GM19193 (cell line): ENCODE measurements at regions not wholly inside any gene's neighbourhood (a gene's known extent, or its start where the extent isn't known, plus 50 kb on each side); places are given as distances from the start of the nearest gene placed in this dataset.

Experiments
- POLR2A ChIP-seq: IDR thresholded peaks from 4 replicates; pipeline ENCODE4 v1.6.1; 2011; ENCODE audit not compliant: insufficient read depth, insufficient read length; ENCODE audit errors: extremely low read depth

GRCh38 chr3:15964605-15965442 lies 167.0 kb upstream of the ANKRD28 start:
- TF ChIP-seq POLR2A = no peak

GRCh38 chr3:15967577-15967976 lies 169.8 kb upstream of the ANKRD28 start:
- TF ChIP-seq POLR2A = no peak

GRCh38 chr3:15969874-15970640 lies 172.3 kb upstream of the ANKRD28 start:
- TF ChIP-seq POLR2A = no peak

- no peak for TF ChIP-seq POLR2A
Measured at GRCh38 chr3:15973414-15973813, 175.6 kb upstream of the ANKRD28 start.

- TF ChIP-seq POLR2A = no peak
Measured at GRCh38 chr3:15973940-15974339, 176.2 kb upstream of the ANKRD28 start.

- TF ChIP-seq POLR2A = no peak
Measured at GRCh38 chr3:15974647-15975046, 176.9 kb upstream of the ANKRD28 start.

GRCh38 chr3:15976524-15976923 lies 178.7 kb upstream of the ANKRD28 start:
- no peak for TF ChIP-seq POLR2A

GRCh38 chr3:15977090-15977489 lies 179.3 kb upstream of the ANKRD28 start:
- TF ChIP-seq POLR2A = no peak

GRCh38 chr3:15977598-15978232 lies 179.9 kb upstream of the ANKRD28 start:
- TF ChIP-seq POLR2A = no peak

- TF ChIP-seq POLR2A = no peak
Measured at GRCh38 chr3:15978801-15979200, 181.0 kb upstream of the ANKRD28 start.

GRCh38 chr3:15979495-15979894 lies 181.7 kb upstream of the ANKRD28 start:
- TF ChIP-seq POLR2A = no peak

- no peak for TF ChIP-seq POLR2A
Measured at GRCh38 chr3:15979900-15980299, 182.1 kb upstream of the ANKRD28 start.

- TF ChIP-seq POLR2A = no peak
Measured at GRCh38 chr3:15982243-15982642, 184.5 kb upstream of the ANKRD28 start.

GRCh38 chr3:15982667-15983196 lies 185.0 kb upstream of the ANKRD28 start:
- no peak for TF ChIP-seq POLR2A

- TF ChIP-seq POLR2A = no peak
Measured at GRCh38 chr3:15983232-15983631, 185.5 kb upstream of the ANKRD28 start.
